Fibroblast of skin of right biceps (primary cell): ENCODE measurements at regions not wholly inside any gene's neighbourhood (a gene's known extent, or its start where the extent isn't known, plus 50 kb on each side); places are given as distances from the start of the nearest gene placed in this dataset.
A peak's percentile ranks its signal among the peaks of the same experiment; 100 is the strongest.

Experiments
- DNase-seq: peaks from one replicate; pipeline ENCODE4 v3.0.0-alpha.2; 2013

- DNase-seq = no peak
Observed at GRCh38 chr4:35237924-35238323, 1006.4 kb downstream of the ARAP2 start.

GRCh38 chr4:35238793-35239192 is 1005.5 kb downstream of the ARAP2 start:
- no peak for DNase-seq

GRCh38 chr4:35246493-35246892 is 997.8 kb downstream of the ARAP2 start:
- no peak for DNase-seq

- DNase-seq = no peak
Observed at GRCh38 chr4:35247047-35247446, 997.3 kb downstream of the ARAP2 start.

GRCh38 chr4:35250331-35250730 is 994.0 kb downstream of the ARAP2 start:
- no peak for DNase-seq

GRCh38 chr4:35250761-35251160 is 993.6 kb downstream of the ARAP2 start:
- DNase-seq = peak; percentile 5

- DNase-seq = no peak
Observed at GRCh38 chr4:35252071-35252470, 992.2 kb downstream of the ARAP2 start.

- DNase-seq = no peak
Observed at GRCh38 chr4:35252866-35253265, 991.4 kb downstream of the ARAP2 start.

- no peak for DNase-seq
Observed at GRCh38 chr4:35253331-35253730, 991.0 kb downstream of the ARAP2 start.

GRCh38 chr4:35286434-35286833 is 957.9 kb downstream of the ARAP2 start:
- DNase-seq = no peak

GRCh38 chr4:35300996-35301774 is 943.1 kb downstream of the ARAP2 start:
- DNase-seq = no peak

GRCh38 chr4:35315419-35315818 is 928.9 kb downstream of the ARAP2 start:
- no peak for DNase-seq

- DNase-seq = no peak
Observed at GRCh38 chr4:35325908-35326453, 918.3 kb downstream of the ARAP2 start.

GRCh38 chr4:35342833-35343232 is 901.5 kb downstream of the ARAP2 start:
- no peak for DNase-seq

GRCh38 chr4:35347276-35347675 is 897.0 kb downstream of the ARAP2 start:
- DNase-seq = no peak

GRCh38 chr4:35358001-35358584 is 886.2 kb downstream of the ARAP2 start:
- DNase-seq = no peak

- no peak for DNase-seq
Observed at GRCh38 chr4:35364321-35364870, 879.9 kb downstream of the ARAP2 start.

- no peak for DNase-seq
Observed at GRCh38 chr4:35365186-35365585, 879.1 kb downstream of the ARAP2 start.

GRCh38 chr4:35399912-35400311 is 844.4 kb downstream of the ARAP2 start:
- no peak for DNase-seq

GRCh38 chr4:35423104-35423503 is 821.2 kb downstream of the ARAP2 start:
- DNase-seq = no peak

- no peak for DNase-seq
Observed at GRCh38 chr4:35447474-35447873, 796.8 kb downstream of the ARAP2 start.

- no peak for DNase-seq
Observed at GRCh38 chr4:35459045-35459444, 785.3 kb downstream of the ARAP2 start.

- no peak for DNase-seq
Observed at GRCh38 chr4:35461931-35462659, 782.2 kb downstream of the ARAP2 start.
